ENCODE measurements at regions not wholly inside any gene's neighbourhood (a gene's known extent, or its start where the extent isn't known, plus 50 kb on each side); places are given as distances from the start of the nearest gene placed in this dataset.

GRCh38 chr5:168171901-168172759 lies 119.3 kb upstream of the WWC1 start:
- H3K4me3 ChIP-seq (ENCODE audit: low read length), result no peak overlapping the region
- H3K27me3 ChIP-seq (ENCODE audit: control insufficient read depth, insufficient read depth, low read length), result no peaks in the 10 kb centered on the region; the same call in 1 of the 2 replicates
- no peaks in the 10 kb centered on the region for H3K9me3 ChIP-seq (ENCODE audit: control insufficient read depth, insufficient read depth, low read length)
- no peaks in the 10 kb centered on the region for H3K36me3 ChIP-seq (ENCODE audit: control insufficient read depth, insufficient read depth, low read length)
- H3K4me1 ChIP-seq (ENCODE audit: control insufficient read depth, insufficient read depth, low read length), result no peaks in the 10 kb centered on the region
- H3K27ac ChIP-seq (ENCODE audit: low read length), result no peak overlapping the region
- DNase-seq (ENCODE audit: low read depth, low spot score), result no peak
- no CpG with 5 or more reads among the region's 15 CpGs for WGBS (ENCODE audit: insufficient coverage, insufficient read length)

DNA sequence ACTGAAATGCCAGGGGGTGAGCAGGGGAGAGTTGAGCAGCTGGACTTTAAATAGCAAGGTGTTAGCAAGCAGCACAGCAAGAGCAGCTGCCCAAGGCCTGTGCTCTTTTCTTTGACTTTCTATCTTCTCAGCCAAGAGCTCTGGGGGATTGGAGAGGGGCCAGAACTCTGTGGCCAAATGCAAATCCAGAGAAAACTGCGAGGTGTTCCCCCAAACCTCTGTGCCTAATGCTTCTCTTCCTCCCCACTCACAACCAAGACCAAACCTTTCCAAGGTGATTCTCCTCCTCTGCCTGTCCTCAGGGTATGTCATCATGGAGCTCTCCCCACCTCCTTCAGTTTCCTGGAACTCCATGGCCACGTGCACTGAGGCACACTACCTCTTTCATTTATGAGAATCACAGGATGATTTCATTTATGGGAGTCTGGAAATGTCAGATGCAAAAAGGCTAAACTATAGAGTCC lies 118.7 kb upstream of the WWC1 start:
- no CpG with 5 or more reads among the region's 2 CpGs for WGBS (ENCODE audit: insufficient coverage, insufficient read length)
- Histone ChIP-seq H3K27me3 (ENCODE audit: control insufficient read depth, insufficient read depth, low read length) (no peaks in the 10 kb centered on the region; the same call in 1 of the 2 replicates), H3K27ac (ENCODE audit: low read length) (no peak overlapping the region), H3K4me3 (ENCODE audit: low read length) (no peak overlapping the region), H3K4me1 (ENCODE audit: control insufficient read depth, insufficient read depth, low read length) (no peaks in the 10 kb centered on the region), H3K9me3 (ENCODE audit: control insufficient read depth, insufficient read depth, low read length) (no peaks in the 10 kb centered on the region), H3K36me3 (ENCODE audit: control insufficient read depth, insufficient read depth, low read length) (no peaks in the 10 kb centered on the region)
- DNase-seq (ENCODE audit: low read depth, low spot score), result no peak

DNA sequence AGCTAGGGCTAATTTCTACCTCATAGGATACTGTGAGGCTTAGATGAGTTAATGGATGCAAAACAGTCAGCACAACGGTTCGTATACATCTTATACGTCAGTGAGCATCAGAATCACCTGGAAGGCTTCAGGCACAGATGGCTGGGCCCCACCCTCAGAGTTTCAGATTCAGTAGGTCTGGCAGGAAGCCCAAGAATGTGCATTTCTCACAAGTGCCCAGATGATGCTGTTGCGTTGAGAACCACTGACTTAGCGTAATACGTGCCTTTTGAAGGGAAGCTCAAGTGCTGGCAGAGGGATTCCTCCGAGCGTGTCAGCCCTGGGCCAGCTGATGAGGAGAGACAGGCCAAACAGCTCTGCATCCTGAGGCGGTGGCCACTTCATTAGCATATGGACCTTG lies 117.1 kb upstream of the WWC1 start:
- H3K27me3 ChIP-seq (ENCODE audit: control insufficient read depth, insufficient read depth, low read length), result no peaks in the 10 kb centered on the region; the same call in 1 of the 2 replicates
- no CpG with 5 or more reads among the region's 9 CpGs for WGBS (ENCODE audit: insufficient coverage, insufficient read length)
- DNase-seq (ENCODE audit: low read depth, low spot score), result no peak
- H3K4me1 ChIP-seq (ENCODE audit: control insufficient read depth, insufficient read depth, low read length), result no peaks in the 10 kb centered on the region
- H3K36me3 ChIP-seq (ENCODE audit: control insufficient read depth, insufficient read depth, low read length), result no peaks in the 10 kb centered on the region
- H3K27ac ChIP-seq (ENCODE audit: low read length), result no peak overlapping the region
- H3K9me3 ChIP-seq (ENCODE audit: control insufficient read depth, insufficient read depth, low read length), result no peaks in the 10 kb centered on the region
- H3K4me3 ChIP-seq (ENCODE audit: low read length), result no peak overlapping the region

DNA sequence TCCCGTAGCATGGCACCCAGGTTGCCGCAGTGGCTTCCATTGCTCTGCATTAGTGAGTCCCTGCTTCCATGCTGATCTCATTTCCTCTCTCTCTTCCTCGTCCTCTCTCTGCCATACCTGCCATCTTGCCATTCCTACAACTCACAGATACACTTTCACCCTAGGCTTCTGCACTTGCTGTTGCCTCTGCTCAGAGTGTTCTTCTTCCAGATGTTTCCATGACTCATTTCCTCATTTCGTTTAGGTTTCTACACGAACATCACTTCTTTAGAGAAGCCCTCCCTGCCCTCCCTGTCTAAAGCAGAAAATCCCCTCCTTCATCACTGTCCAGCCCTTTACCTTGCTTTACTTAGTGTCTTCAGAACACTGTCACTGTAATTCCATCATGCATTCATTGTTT lies 115.2 kb upstream of the WWC1 start:
- no peaks in the 10 kb centered on the region for H3K4me1 ChIP-seq (ENCODE audit: control insufficient read depth, insufficient read depth, low read length)
- no peak overlapping the region for H3K4me3 ChIP-seq (ENCODE audit: low read length)
- no CpG with 5 or more reads among the region's 5 CpGs for WGBS (ENCODE audit: insufficient coverage, insufficient read length)
- H3K27ac ChIP-seq (ENCODE audit: low read length), result no peak overlapping the region
- H3K27me3 ChIP-seq (ENCODE audit: control insufficient read depth, insufficient read depth, low read length), result no peaks in the 10 kb centered on the region; the same call in 1 of the 2 replicates
- H3K9me3 ChIP-seq (ENCODE audit: control insufficient read depth, insufficient read depth, low read length), result no peaks in the 10 kb centered on the region
- no peaks in the 10 kb centered on the region for H3K36me3 ChIP-seq (ENCODE audit: control insufficient read depth, insufficient read depth, low read length)
- DNase-seq (ENCODE audit: low read depth, low spot score), result no peak

DNA sequence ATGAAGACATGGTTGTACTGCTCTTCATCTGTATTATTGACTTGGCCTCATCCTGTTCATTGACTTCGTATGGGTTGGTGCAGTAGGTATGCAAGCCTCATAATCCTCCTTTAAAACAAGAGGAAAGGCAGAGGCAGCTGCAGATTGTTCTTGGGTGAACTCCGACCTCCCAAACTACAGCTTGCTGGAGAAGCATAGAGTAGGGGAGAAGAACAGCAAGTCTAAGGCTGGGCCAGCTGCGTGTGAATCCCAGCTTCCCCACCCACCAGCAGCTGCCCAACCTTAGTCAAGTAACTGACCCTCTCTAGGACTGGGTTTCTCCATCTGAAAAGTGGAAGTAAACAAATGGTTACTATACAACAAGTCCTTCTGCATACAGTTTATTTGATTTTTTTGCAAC lies 114.5 kb upstream of the WWC1 start:
- no peak for DNase-seq (ENCODE audit: low read depth, low spot score)
- no peaks in the 10 kb centered on the region for H3K36me3 ChIP-seq (ENCODE audit: control insufficient read depth, insufficient read depth, low read length)
- H3K27ac ChIP-seq (ENCODE audit: low read length), result no peak overlapping the region
- WGBS (ENCODE audit: insufficient coverage, insufficient read length), result no CpG with 5 or more reads among the region's 3 CpGs
- H3K9me3 ChIP-seq (ENCODE audit: control insufficient read depth, insufficient read depth, low read length), result no peaks in the 10 kb centered on the region
- H3K27me3 ChIP-seq (ENCODE audit: control insufficient read depth, insufficient read depth, low read length), result no peaks in the 10 kb centered on the region
- H3K4me1 ChIP-seq (ENCODE audit: control insufficient read depth, insufficient read depth, low read length), result no peaks in the 10 kb centered on the region
- no peak overlapping the region for H3K4me3 ChIP-seq (ENCODE audit: low read length)

DNA sequence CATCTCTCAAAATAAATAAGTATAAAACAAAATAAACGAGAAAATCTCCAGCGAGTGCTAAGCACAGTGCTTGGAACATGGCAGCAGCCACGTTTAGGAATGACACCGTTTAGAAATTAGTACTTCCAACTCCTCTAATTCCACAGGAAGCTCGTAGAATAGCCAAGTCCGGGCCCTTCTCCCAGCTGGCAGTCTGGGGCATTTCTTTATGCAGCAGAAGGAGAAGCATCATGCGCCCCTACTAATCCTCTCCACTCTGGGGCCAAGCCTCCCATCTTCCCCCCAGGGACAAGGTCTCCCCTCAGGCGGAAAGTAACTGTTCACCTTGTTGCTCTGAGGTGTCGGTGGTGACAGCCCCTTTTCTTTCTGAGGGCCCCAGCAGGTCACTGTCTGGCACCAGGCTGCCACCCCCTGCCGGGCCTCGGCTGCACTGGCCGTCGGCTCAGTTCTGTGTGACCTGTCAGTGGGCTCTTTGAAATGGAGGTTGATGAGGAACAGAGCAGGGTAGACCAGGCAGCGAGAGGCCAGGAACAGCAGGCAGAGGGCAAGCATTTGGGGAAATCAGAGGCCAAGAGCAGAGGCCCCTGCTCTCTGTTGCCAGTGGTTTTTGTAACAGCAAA lies 113.5 kb upstream of the WWC1 start:
- DNase-seq (ENCODE audit: low read depth, low spot score), result no peak
- Histone ChIP-seq H3K4me3 (ENCODE audit: low read length) (no peak overlapping the region), H3K36me3 (ENCODE audit: control insufficient read depth, insufficient read depth, low read length) (no peaks in the 10 kb centered on the region), H3K4me1 (ENCODE audit: control insufficient read depth, insufficient read depth, low read length) (no peaks in the 10 kb centered on the region), H3K27ac (ENCODE audit: low read length) (no peak overlapping the region), H3K27me3 (ENCODE audit: control insufficient read depth, insufficient read depth, low read length) (no peaks in the 10 kb centered on the region), H3K9me3 (ENCODE audit: control insufficient read depth, insufficient read depth, low read length) (no peaks in the 10 kb centered on the region)
- no CpG with 5 or more reads among the region's 14 CpGs for WGBS (ENCODE audit: insufficient coverage, insufficient read length)

GRCh38 chr5:168179192-168179593 lies 112.3 kb upstream of the WWC1 start:
- no peaks in the 10 kb centered on the region for H3K9me3 ChIP-seq (ENCODE audit: control insufficient read depth, insufficient read depth, low read length)
- no peaks in the 10 kb centered on the region for H3K36me3 ChIP-seq (ENCODE audit: control insufficient read depth, insufficient read depth, low read length)
- no peak overlapping the region for H3K27ac ChIP-seq (ENCODE audit: low read length)
- H3K4me3 ChIP-seq (ENCODE audit: low read length), result no peak overlapping the region
- DNase-seq (ENCODE audit: low read depth, low spot score), result no peak
- H3K4me1 ChIP-seq (ENCODE audit: control insufficient read depth, insufficient read depth, low read length), result no peaks in the 10 kb centered on the region
- WGBS (ENCODE audit: insufficient coverage, insufficient read length), result no CpG with 5 or more reads among the region's 1 CpG
- H3K27me3 ChIP-seq (ENCODE audit: control insufficient read depth, insufficient read depth, low read length), result no peaks in the 10 kb centered on the region

DNA sequence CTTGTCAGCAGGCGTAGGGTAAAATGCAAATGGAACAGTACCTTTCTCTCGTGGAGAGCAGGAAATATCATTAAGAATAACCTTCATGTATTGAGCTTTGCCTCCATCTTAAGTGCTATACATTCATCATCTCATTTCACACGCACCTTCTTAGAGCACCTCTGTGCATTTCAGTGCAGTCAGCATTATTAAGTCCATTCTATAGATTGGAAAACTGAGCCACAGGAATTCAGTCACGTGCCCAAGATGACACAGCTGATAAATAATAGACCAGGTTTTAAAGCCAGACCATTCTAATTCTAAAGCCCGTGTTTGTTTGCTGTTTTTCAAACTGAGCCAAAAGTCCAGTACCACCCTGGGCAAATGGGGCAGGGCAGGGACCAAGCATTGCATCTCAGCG lies 109.2 kb upstream of the WWC1 start:
- Histone ChIP-seq H3K27me3 (ENCODE audit: control insufficient read depth, insufficient read depth, low read length) (no peaks in the 10 kb centered on the region), H3K27ac (ENCODE audit: low read length) (no peak overlapping the region), H3K4me1 (ENCODE audit: control insufficient read depth, insufficient read depth, low read length) (no peaks in the 10 kb centered on the region), H3K9me3 (ENCODE audit: control insufficient read depth, insufficient read depth, low read length) (no peaks in the 10 kb centered on the region), H3K4me3 (ENCODE audit: low read length) (no peak overlapping the region), H3K36me3 (ENCODE audit: control insufficient read depth, insufficient read depth, low read length) (no peaks in the 10 kb centered on the region)
- DNase-seq (ENCODE audit: low read depth, low spot score), result no peak
- WGBS (ENCODE audit: insufficient coverage, insufficient read length), result no CpG with 5 or more reads among the region's 6 CpGs

- no peak for DNase-seq (ENCODE audit: low read depth, low spot score)
- no CpG with 5 or more reads among the region's 2 CpGs for WGBS (ENCODE audit: insufficient coverage, insufficient read length)
- Histone ChIP-seq H3K9me3 (ENCODE audit: control insufficient read depth, insufficient read depth, low read length) (no peaks in the 10 kb centered on the region), H3K4me3 (ENCODE audit: low read length) (no peak overlapping the region), H3K27ac (ENCODE audit: low read length) (no peak overlapping the region), H3K27me3 (ENCODE audit: control insufficient read depth, insufficient read depth, low read length) (no peaks in the 10 kb centered on the region), H3K36me3 (ENCODE audit: control insufficient read depth, insufficient read depth, low read length) (no peaks in the 10 kb centered on the region), H3K4me1 (ENCODE audit: control insufficient read depth, insufficient read depth, low read length) (no peaks in the 10 kb centered on the region)
Observed at GRCh38 chr5:168184103-168184502, 107.3 kb upstream of the WWC1 start.

GRCh38 chr5:168186289-168187074 lies 105.0 kb upstream of the WWC1 start:
- no CpG with 5 or more reads among the region's 18 CpGs for WGBS (ENCODE audit: insufficient coverage, insufficient read length)
- no peaks in the 10 kb centered on the region for H3K36me3 ChIP-seq (ENCODE audit: control insufficient read depth, insufficient read depth, low read length)
- H3K27me3 ChIP-seq (ENCODE audit: control insufficient read depth, insufficient read depth, low read length), result no peaks in the 10 kb centered on the region
- H3K4me1 ChIP-seq (ENCODE audit: control insufficient read depth, insufficient read depth, low read length), result no peaks in the 10 kb centered on the region
- H3K9me3 ChIP-seq (ENCODE audit: control insufficient read depth, insufficient read depth, low read length), result no peaks in the 10 kb centered on the region
- no peak overlapping the region for H3K27ac ChIP-seq (ENCODE audit: low read length)
- DNase-seq (ENCODE audit: low read depth, low spot score), result no peak
- no peak overlapping the region for H3K4me3 ChIP-seq (ENCODE audit: low read length)
